NCI-H69 (cell line): ENCODE measurements at regions not wholly inside any gene's neighbourhood (a gene's known extent, or its start where the extent isn't known, plus 50 kb on each side); places are given as distances from the start of the nearest gene placed in this dataset.

Experiments used
- DNase-seq: peaks from one replicate; lab custom pipeline; 2025; lab: John Stamatoyannopoulos, UW

- no peak for DNase-seq
Measured at GRCh38 chr22:48477031-48477721, 1350.5 kb downstream of the BRD1 start.

- no peak for DNase-seq
Measured at GRCh38 chr22:48476577-48476976, 1351.1 kb downstream of the BRD1 start.

- DNase-seq: no peak
Measured at GRCh38 chr22:48475661-48476345, 1351.9 kb downstream of the BRD1 start.

DNA sequence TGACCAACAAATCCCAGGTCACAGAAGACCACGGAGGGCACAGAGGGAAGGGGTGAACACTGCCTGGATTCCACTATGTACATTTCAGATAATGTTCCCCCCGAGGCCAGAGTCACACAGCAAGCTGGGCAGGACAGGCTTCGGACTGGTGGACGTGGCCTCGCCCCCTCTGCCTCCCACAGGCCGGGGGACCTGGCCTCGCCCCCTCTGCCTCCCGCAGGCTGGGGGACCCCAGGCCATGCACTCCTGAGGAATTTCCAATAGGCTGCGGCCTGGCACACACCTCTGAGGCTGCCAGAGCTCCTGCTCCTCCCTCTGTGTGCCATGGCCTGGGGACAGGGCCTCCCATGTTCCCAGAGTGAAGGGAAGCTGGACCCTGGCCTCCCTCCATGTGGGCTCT is 1352.8 kb downstream of the BRD1 start:
- DNase-seq: no peak

- no peak for DNase-seq
Measured at GRCh38 chr22:48473202-48473601, 1354.5 kb downstream of the BRD1 start.

DNA sequence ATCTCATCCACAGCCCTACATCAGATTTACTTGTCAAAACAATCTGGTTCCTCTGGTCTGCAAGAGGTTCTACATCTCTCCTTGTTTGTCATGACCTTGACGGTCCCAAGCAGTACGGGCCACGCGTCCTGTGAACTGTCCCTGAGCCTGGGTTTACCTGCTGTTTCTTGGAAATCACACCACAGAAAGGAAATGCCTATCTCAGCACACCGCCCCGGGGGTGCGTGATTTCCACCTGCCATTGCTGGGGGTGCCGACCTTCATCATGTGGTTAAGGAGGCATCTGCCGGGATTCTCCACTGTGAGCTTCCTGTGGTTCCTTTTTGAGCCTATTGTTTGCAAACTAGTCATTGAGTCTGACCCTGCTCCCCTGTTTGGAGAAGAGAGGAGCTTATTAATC is 1363.4 kb downstream of the BRD1 start:
- peak; percentile 51 for DNase-seq

DNA sequence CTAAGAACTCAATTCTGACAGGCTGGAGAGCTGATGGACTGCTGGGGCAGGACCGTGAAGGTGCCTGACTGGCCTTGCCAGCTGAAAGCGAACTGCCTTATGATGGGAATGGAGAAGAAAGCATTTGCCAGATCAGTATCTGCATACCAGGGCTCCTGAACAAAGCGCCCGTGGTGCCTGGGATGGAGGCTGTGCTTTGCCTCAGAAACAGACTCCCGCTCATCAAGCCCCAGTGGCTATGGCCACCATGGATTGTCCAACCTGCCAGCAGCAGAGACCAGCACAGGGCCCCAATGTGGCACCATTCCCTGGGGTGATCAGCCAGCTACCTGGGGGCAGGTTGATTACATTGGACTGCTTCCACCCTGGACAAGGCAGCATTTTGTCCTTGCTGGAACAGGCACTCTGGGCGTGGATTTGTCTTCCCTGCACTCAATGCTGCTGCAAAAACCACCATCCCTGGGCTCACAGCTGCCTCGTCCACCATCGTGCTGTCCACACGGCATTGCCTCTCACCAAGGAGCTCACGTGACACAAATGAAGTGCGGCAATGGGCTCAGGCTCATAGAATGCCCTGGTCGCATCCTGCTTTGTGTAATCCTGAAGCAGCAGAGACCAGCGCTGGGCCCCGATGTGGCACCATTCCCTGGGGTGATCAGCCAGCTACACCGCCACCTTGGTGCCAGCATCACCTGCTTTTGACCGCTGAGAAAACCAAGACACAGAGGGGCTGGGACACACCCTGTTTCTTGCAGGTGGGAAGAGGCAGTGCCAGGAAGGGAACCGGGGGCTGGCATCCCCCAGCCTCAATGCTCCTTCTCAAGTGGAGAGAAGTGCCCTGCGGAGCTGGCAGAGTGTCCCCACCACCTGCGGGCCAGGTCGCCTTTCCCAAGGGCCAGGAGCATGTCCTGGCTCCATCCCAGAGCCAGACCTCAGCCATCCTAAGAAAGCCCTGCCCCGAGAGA is 1367.5 kb downstream of the BRD1 start:
- no peak for DNase-seq

- no peak for DNase-seq
Measured at GRCh38 chr22:48459259-48459658, 1368.4 kb downstream of the BRD1 start.

DNA sequence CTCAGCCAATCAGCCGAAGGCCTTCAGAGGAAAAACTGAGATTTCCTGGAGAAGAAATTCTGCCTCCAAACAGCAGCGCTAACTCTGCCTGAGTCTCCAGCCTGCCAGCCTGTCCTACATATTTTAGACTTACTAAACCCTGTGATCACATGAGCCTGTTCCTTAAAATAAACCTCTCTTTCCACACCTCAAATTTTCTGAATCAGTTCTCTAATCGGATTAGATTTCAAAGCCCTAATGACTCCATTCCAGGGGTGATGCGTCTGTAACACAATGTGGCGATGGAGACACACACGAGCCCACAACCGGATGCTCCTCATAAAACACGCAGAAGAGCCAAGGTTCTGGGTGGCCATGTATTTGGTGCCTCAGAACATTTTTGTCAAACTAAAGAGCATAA is 1371.2 kb downstream of the BRD1 start:
- DNase-seq: no peak

DNA sequence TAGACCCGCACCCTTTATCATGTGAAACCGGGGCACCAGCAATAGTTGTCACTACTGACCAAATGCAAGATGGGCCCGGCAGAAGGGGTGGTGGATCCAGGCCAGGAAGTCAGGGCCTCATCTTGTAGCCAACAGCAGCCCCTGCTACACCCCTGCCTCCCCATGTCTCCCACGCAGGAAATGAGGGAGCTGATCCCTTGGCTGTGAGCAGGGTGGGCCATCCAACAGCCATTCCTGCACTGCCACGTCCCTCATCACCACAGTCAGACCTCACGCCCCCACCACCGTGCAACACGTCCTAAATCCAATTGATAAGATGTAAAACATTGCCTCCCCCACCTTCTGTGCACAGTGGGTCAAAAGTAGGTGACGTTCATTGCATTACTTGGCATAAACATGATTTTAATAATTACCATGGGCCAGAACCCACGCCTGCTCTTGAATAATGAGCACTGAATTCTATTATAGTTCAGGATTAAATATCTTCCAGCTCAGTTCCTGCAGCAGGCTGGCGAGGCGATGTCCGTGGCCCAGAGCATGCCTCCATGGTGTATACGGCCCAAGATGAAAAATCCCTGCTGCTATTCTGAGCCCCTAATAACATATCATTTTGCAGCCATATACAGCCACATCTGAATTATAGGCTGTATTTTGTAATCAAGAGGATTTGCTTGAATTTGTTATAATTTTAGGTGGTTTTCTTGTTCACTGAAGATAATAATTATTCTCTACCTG is 1373.8 kb downstream of the BRD1 start:
- no peak for DNase-seq

GRCh38 chr22:48453171-48453570 is 1374.5 kb downstream of the BRD1 start:
- DNase-seq: no peak

DNA sequence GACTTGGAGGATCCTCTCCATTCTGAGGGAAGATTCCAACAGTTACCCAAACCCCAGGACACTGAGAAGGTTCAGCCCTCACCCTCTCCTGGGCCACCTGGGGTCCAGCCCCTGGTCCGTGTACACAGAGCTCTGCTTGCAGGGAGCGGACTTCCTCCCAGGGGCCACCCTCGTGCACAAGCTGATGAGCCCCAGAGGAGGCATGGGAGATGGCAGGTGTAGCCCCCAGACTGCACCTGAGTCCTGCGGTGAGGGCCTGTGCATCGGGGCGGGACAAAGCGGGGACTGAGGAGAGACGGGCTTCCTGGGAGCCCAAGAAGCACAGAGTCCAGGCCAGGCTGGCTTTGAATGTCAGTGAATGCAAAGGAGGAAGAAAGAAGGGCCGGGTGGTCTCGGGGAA is 1374.9 kb downstream of the BRD1 start:
- no peak for DNase-seq

GRCh38 chr22:48451891-48452290 is 1375.8 kb downstream of the BRD1 start:
- DNase-seq: no peak

DNA sequence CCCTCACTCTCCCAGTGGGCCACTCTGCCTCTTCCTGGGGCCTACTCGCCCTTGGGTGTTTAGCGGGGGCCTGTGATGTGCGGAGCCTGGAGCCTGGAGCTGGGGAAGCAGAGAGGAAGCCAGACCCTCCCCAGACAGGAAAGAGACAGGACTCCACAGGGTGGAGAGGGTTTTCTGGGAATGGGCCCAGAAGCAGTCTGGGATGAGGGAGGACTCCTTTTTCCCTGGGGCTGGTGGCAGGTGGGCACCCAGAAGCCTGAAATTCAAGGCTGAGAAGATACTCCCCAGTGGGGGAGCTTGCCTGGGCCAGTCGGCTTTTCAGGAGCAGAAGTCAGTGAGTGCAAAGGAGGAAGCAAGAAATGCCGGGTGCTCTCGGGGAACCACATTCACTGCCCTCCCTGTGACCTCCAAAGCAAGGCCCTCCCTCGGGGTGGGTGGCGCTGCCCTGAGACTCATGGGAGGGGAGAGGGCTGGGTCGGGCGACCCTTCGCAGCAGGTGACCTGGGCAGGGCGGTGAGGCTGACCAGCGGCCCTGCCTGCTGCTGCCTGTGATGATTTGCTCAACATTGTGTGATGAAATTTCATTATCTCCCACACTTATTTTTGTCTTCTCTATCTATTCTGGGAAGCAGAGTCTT is 1377.4 kb downstream of the BRD1 start:
- no peak for DNase-seq

DNA sequence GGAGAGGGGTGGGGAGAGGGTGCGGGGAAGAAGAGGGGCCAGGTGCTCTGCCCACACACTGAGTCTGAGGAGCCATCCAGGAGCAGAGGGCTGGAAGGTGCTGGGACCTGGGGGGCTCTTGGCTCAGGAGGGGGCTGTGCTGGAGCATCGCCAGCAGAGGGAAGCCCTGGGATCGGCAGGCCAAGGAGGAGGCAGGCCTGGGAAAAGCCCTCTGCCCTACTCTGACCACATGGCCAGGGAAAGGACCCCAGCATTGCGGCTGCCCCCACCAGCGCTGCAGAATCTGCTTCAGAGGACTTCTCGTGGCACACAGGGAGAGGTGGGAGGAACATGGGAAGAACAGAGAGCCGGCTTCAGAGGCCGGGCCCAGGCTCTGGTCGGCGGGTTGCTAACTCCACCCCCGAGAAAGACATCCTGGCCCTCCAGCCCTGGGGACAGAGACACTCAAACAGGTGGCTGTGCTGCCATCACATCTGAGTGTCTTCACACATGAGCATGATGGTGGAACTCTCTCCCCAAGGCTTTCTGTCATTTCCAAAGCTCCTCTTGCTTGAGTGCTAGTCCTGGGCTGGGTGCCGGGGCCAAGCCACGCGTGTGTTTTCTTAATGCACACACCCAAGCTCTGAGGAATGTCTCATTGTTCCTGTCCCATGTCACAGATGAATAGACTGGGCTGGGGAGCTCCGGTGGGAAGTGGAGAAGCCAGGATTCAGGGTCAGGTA is 1378.0 kb downstream of the BRD1 start:
- DNase-seq: no peak

DNA sequence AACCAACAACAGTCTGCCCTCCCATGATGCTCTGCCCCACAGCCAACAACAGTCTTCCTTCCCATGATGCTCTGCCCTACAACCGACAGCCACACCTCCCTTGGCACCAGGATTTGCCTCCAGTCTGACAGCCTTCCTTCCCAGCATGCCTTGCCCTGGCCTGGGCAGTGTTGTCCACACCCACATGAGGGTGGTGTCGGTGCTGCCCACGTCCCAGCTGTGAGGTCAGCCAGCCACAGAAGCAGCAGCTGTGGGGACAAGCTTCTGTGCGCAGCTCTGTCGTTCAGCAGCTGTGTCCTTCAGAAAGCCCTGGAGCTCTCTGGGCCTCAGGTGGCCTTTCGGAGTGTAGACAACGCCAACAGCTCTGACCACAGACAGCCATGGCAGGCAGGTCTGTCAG is 1378.9 kb downstream of the BRD1 start:
- no peak for DNase-seq

- DNase-seq: no peak
Measured at GRCh38 chr22:48445113-48445827, 1382.4 kb downstream of the BRD1 start.

DNA sequence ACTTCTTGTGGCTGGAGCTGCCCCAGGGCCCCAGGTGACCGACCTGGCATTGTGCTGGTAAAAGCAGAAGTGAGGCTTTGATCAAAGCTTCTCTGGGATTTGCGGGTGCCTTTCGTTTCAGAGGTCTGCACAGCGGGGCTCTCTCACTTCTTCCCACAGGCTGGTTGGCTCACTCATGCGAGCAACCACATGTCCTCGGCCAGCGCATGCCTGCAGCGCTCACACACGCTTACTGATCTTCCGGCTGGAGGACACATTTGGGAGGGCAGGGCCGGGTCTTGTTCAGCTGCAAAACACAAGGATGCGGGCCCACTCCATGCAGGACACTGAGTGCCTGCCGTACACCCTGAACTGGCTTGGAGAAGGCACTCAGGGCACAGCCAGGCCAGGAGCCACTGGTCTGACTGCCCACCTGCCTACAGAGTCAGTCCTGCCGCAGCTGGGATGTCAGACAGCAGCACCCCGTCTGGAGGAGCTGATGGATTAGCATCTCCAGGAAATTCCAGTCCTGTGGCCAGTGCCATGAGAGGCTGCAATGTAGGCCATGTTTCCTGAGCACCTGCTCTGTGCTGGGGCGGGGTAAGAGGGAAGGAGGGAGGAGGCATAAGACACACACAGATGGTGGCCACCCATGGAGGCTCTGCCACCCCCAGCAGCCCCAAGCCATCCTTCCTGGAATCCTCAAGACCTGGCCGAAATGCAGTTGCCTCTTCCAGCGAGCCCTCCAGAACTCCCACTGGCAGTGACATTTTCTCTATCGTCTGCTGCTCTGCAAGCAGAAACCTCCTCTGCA is 1383.2 kb downstream of the BRD1 start:
- no peak for DNase-seq

DNA sequence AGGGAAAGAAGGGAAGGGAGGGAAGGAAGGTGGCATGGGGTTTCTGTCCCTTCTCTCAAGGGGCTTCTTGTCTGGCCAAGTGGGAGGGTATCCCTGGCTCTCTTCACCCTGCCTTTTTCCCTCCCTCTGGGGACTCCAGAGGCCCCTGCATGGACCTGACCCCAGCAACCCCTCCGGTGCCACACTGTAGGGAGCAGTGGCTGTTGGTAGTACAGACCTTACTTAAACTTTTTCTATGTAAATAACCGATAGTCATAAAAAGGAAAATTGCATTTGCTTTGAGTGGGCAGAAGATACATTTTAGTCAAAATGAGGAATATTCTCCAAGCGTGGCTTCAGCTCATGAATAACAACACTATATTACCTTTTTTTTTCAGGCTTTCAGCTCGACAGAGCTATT is 1384.0 kb downstream of the BRD1 start:
- DNase-seq: no peak
